ENCODE measurements at regions not wholly inside any gene's neighbourhood (a gene's known extent, or its start where the extent isn't known, plus 50 kb on each side); places are given as distances from the start of the nearest gene placed in this dataset.

DNA sequence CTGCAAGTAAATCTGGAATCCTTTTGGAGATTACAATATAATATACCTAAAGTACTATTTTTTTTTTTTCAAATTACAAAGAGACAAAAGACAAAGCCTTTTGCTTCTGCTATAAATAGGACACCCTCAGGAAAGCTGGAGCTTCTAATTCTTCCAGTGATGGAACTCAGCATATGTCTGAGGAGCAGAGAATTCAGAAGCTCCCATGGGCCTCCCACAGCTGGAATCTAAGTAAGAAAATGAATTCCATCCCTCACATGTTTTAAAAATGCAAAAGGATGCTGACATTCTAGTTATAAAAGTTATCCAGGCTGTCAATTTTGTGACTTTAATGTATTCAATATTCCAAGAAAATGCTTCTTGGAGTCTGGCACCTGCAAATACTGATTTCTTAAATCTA, 571.3 kb upstream of the LRRTM4 start:
- no peak for TF ChIP-seq POLR2A (IDR thresholded peaks at IDR 0.05; ENCODE audit: extremely low read depth, insufficient read length)
- TF ChIP-seq, protein P1, sequence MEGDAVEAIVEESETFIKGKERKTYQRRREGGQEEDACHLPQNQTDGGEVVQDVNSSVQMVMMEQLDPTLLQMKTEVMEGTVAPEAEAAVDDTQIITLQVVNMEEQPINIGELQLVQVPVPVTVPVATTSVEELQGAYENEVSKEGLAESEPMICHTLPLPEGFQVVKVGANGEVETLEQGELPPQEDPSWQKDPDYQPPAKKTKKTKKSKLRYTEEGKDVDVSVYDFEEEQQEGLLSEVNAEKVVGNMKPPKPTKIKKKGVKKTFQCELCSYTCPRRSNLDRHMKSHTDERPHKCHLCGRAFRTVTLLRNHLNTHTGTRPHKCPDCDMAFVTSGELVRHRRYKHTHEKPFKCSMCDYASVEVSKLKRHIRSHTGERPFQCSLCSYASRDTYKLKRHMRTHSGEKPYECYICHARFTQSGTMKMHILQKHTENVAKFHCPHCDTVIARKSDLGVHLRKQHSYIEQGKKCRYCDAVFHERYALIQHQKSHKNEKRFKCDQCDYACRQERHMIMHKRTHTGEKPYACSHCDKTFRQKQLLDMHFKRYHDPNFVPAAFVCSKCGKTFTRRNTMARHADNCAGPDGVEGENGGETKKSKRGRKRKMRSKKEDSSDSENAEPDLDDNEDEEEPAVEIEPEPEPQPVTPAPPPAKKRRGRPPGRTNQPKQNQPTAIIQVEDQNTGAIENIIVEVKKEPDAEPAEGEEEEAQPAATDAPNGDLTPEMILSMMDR (IDR thresholded peaks at IDR 0.05; ENCODE audit: low read depth, low read length), result no peak
- TF ChIP-seq MYC (IDR thresholded peaks at IDR 0.05; ENCODE audit: low read depth, low read length), result no peak

Measured in NB4 (cell line).